Left colon (tissue), 2 donors: ENCODE measurements at regions not wholly inside any gene's neighbourhood (a gene's known extent, or its start where the extent isn't known, plus 50 kb on each side); places are given as distances from the start of the nearest gene placed in this dataset.

Experiments used
- ATAC-seq: fragments of 200-7000 bp; cut with Tn5 transposase; one replicate; pipeline ENCODE4 v1.9.1; 2020; ENCODE audit warnings: mild to moderate bottlenecking, moderate library complexity
- DNase-seq, 2 donors: peaks; one replicate each; pipeline ENCODE4 v3.0.0-alpha.2; 2020
- intact Hi-C, 2 donors: fragments of 100-400 bp; cut with DNase I in 1 of 2; cut with micrococcal nuclease in 1 of 2; formaldehyde crosslinking; loops; one replicate each; pipeline versions ENCODE4 v1.11.2 to v1.14.0; 2022; cut with DNase I, micrococcal nuclease
- donor health status: DM: no; HTN: no; CAD: no.
- donor health status: DM: yes; HTN: yes; CAD: no.

DNA sequence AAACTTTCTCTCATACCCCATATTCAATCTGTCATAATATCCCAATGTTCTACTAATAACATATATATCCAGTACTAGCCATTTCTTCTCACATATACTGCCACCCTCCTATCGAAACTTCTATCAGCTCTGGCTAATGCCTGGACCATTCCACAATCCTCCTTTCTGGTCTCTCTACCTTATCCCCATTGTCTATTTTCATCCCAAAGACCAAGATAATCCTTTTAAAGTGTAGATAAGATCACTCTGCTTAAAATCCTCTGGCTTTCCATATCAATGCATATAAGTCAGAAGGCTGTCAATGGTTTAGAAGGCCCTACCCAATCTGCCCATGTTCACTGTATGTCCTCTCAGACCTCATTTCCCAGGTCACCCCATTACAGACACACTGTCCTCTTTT lies 229.6 kb downstream of the ZEB2 start:
- no peak for DNase-seq
- intact Hi-C loops: no loop called here
- no peak for ATAC-seq

DNA sequence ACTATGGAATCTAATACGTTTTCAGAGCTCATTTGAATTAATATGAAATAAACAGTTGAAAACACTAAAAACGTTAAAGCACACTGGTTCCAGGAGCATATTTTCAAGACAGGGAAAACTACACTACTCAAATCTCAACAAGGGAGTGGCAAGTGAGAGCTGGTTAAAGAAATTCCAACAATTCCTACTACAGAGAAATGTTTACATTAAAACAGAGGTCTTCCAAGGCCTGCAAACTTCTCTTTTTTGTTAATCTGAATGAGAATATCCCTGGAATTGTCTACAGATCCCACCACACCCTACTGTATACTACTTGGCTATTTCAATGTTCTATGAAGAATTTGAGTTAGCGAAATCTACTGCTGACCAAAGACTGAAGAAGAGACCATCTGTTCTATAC lies 231.5 kb downstream of the ZEB2 start:
- ATAC-seq: no peak
- intact Hi-C loops: no loop called here
- DNase-seq: no peak

DNA sequence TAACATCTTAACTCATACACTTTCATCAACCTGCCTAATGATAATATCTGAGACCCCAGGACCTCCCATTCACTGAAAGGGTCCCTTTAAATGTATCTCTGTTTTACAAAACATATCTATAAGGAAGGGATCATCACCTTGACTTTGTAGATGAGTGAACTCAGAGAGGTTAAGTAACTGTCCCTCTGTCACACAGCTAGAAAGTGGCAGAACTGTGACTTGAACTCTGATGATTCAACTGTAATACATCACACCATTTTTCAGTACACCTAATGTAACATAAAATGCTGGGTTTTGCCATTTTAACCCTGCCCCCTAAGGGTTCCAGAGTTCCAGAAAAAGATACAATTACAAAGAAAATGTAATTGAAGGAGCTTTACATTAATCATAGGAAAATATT lies 234.6 kb downstream of the ZEB2 start:
- no peak for DNase-seq
- intact Hi-C loops: no loop called here
- ATAC-seq: no peak

DNA sequence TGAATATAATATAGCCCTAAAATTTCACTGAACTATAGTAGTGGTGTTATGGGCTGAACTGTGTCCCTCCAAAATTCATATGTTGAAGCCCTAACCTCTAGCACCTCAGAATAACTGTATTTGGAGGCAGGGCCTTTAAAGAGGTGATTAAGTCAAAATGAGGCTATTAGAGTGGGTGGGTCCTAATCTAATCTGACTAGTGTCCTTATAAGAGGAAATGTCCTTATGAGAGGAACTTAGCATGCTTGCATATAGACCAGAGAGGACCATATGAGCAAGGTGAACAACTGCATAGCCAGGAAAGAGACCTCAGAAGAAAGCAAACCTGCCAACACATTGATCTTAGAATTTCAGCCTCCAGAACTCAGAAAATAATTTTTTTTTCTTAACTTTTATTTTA lies 238.4 kb downstream of the ZEB2 start:
- intact Hi-C loops: no loop called here
- DNase-seq: no peak
- no peak for ATAC-seq

DNA sequence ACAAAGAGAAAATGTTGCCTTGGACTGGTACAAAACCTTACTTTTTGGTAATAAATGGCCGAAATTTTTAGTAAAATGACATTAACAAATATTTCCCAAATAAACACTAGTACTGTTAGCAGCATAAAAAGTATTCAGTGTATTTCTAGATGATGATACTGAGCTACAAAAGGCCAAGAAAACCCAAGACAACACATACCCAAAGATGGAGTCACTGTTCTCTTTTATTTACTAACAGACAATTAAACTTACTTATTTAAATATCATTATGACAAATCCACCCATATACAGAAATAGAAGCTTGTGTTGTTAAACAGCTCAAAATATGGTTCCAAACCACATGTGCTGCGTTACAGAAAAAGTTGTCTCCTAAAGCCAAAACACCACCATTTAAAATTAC lies 239.9 kb downstream of the ZEB2 start:
- ATAC-seq: no peak
- DNase-seq: no peak
- intact Hi-C loops: no loop called here

DNA sequence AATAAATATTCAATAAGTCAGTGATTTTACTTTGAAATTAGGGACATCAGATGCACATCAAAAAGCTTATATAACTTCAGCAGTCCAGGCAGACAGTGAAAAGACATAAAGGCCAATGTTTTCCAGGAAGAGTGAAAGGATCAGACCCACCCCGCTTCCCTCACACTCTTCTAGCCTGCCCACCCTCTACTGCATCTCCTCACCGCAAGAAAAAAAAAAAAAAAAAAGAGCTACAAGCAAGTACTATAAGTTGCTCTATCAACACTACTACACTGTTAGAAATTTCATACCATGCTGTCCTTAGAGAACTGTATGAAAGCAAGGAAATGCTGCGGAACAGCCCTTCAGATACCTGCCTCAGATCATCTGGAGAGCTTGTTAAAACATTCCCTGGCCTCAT lies 240.8 kb downstream of the ZEB2 start:
- DNase-seq (no peak), ATAC-seq (no peak)
- intact Hi-C loops: no loop called here

DNA sequence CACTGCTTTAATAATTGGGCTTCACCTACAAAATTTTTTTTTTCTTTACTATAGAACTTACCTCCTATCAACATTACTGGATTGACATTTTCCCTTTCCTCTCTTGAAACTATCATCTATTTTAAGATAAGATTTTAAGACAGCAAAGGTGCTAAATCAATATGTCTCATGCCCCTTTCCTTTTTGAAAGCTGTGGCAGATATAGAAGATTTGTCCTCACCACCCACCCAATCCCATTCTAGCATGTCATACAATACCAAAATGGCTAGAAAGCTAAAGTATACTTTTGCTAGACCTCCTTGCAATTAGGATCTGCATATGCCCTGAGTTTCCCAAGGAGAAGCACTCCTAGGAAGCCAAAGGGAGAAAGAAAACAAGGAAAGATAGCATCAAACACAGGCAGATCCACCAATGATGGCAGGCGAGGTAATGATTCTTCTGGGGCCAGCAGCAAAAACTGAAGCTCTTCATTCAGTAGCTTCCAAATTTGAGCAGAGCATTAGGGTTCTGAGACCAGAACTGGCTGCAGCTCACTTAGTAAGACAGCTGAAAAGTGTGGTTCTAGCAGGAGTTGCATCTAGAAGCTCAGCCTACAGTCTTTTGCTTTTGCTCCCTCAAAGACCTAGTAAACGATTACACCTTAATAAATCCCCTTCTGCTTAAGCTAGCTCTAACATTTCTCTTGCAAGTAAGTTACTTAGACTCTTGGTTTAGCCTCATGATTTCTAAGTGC lies 242.1 kb downstream of the ZEB2 start:
- intact Hi-C loops: no loop called here
- ATAC-seq: no peak
- DNase-seq: no peak

DNA sequence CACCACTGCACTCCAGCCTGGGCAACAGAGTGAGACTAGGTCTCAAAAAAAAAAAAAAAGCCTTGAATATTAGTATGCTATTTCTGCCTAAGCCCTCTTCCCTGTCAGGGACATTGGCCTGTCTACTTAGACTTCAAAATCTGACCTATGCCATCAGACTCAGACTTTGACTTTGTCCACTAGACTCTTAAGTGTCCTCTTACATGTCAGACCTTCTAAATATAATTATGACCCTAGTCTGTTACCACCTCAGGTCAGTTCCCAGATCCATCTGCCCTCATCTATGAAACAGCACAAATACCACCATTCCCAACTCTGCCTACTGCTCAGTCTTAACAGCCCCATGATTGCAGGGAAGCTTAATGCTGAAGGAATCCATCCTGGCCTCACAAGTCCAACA lies 244.6 kb downstream of the ZEB2 start:
- intact Hi-C loops: no loop called here
- no peak for DNase-seq
- ATAC-seq: no peak

DNA sequence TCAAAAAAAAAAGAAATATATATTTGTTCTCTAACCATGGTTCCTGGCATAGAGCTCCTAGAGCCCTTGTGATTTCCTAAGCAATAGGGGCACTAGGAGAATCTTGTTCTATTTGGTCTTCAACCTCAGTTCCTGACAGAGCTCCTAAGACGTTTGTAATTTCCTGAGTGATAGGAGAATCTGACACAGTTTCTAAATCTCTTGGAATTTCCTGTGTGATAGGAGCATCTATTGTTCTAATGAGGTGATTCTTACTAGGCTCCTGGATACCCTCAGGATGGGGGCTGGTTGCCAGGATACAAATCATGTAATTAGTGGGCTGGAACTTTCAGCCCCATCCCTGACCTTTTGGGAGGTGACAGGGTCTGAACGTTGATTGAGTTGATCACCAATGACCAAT lies 245.8 kb downstream of the ZEB2 start:
- ATAC-seq: no peak
- no peak for DNase-seq
- intact Hi-C loops: no loop called here

DNA sequence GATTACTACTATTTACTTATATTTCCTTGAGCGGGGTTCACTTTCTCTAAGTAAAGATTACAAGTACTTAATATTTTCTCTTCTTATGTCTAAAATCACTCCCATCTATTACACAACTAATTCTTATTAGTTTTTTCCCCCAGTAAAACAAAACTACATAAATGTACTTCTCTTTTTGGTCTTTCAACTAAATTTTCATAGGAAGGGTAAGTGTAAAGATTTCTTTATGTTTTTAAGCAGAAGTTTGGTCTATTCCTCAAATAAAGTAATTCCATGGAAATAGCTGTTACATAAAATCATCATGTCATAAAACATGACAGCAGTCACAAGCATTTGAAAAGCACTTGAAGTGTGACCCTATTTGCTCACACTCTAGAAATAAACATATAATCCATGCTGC lies 249.0 kb downstream of the ZEB2 start:
- no peak for ATAC-seq
- no peak for DNase-seq
- intact Hi-C loops: no loop called here

DNA sequence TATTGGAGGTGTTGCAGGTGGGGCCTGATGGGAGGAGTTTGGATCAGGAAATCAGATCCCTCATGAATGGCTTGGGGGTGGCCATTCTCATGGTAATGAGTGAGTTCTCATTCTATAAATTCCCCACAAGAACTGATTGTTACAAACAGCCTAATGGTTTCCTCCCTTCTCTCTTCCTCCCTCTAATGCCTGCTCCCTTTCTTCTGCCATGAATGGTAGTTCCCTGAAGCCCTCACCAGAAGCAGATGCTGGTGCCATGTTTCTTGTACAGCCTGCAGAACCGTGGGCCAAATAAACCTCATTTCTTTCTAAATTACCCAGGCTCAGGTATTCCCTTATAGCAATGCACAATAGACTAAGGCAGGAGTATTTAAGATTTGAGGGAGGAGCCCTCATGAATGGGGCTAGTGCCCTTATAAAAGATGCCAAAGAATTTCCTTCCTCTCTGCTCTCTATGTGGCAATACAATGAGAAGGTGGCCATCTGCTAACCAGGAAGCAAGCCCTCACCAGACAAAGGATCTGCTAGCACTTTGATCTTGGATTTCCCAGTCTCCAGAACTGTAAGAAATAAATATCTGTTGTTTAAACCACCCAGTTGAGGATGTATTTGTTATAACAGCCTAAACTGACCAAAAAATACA lies 251.8 kb downstream of the ZEB2 start:
- peak; percentile 51 for ATAC-seq
- DNase-seq: no peak
- intact Hi-C loops: no loop called here

DNA sequence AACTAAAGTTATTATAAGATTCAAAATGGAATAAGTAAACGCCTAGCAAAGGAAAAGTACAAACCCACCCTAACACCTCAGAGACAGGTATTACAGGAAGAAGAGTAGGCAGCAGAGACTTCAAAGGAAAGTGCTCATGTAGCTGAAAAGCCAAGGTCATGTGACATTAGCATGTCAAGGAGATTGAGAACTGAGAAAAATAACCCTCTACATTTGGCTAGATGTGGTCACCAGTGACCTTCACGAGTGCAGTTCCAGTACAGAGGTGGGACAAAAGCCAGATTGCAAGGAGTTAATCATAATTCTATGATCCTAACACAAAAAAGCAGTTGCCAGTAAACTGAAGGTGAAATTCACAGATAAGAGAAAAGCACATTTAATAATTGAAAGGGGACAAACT lies 252.7 kb downstream of the ZEB2 start:
- intact Hi-C loops: no loop called here
- no peak for DNase-seq
- ATAC-seq: no peak

DNA sequence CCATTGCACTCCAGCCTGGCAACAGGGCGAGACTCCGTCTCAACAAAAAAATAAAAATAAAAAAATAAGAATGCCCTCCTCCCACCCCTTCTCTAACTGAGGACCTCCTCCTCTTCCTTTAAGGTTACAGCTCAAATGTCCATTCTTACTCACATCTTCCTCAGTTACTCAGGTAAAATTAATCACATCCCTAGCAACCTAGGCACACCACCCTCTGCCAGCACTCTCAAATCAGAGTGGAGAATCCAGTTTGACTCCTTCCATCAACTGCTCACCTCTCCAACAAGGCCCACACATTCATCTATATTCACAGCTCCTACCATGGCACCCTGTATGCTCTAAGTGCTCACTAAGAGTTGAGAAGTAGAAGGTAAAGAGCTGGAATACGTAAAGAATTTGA lies 254.3 kb downstream of the ZEB2 start:
- ATAC-seq: no peak
- intact Hi-C loops: no loop called here
- DNase-seq: no peak

DNA sequence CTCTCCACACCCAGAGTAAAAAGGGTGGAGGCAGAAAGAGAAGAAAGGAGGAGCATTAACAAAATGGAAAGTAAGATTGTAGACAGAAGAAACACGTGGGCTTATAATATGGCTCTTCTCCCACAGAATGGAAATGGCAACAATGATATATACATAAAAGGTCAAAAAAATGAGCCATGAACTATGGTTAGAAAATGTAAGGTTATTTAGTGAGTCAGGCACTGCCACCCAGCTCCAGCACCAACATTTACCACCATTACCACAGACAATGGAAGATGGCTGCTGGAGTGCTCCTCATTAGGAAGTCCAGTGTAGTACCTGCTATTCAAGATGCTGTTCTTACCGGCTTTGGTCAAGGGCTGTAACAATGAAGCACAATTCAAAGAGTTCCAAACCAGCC lies 258.0 kb downstream of the ZEB2 start:
- ATAC-seq: no peak
- DNase-seq: no peak
- intact Hi-C loops: no loop called here

DNA sequence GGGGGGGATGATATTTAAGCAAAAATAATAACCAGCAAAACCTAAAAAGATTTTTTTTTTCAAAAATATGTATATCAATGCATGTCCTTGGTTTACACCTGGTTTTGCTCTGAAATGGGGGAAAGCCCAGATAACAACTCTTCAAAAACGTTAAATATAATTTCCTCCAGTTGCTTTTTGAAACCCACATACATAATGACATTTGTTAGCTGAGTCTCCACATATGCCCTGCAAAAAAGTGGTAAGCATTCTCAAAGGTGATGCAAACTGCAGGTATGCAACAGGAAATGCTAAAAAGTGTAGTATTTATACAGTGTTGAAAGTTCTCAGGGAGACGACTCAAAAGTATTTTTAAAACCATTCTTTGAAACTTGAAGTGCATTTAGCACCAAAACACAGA lies 258.6 kb downstream of the ZEB2 start:
- no peak for DNase-seq
- ATAC-seq: no peak
- intact Hi-C loops: no loop called here

DNA sequence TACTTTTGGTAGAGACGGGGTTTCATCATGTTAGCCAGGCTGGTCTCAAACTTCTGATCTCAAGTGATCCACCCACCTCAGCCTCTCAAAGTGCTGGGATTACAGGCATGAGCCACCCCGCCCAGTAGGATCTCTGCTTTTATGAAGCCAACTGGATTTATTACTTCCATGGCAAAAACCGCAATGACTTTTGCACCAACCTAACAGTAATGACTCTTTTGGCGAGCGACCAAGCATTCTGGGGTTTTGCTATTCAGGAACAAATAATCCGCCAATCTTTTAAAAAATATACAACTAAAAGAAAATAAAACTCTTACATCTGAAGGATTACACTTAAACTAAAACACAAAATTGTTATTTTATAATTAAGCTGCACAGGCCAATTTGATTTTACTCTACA lies 260.6 kb downstream of the ZEB2 start:
- ATAC-seq (no peak), DNase-seq (no peak)
- intact Hi-C loops: no loop called here

DNA sequence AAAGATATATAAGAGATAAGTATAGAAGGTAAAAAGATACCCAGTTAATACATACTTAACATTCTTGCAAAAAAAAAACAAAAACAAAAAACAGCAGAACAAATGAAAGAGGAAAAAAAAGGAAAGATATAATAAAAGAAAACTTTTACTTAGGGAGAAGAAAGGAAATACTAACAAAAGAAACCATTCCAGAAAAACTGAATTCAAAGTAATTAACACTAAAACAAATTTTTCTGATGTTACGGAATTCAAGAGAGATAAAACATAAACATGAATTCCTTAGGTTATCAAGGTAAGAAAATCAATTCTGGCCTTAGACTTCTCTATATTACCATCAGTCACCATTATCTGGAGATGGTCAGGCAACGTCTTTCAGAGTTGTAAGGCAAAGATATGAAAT lies 261.8 kb downstream of the ZEB2 start:
- no peak for ATAC-seq
- no peak for DNase-seq
- intact Hi-C loops: no loop called here

DNA sequence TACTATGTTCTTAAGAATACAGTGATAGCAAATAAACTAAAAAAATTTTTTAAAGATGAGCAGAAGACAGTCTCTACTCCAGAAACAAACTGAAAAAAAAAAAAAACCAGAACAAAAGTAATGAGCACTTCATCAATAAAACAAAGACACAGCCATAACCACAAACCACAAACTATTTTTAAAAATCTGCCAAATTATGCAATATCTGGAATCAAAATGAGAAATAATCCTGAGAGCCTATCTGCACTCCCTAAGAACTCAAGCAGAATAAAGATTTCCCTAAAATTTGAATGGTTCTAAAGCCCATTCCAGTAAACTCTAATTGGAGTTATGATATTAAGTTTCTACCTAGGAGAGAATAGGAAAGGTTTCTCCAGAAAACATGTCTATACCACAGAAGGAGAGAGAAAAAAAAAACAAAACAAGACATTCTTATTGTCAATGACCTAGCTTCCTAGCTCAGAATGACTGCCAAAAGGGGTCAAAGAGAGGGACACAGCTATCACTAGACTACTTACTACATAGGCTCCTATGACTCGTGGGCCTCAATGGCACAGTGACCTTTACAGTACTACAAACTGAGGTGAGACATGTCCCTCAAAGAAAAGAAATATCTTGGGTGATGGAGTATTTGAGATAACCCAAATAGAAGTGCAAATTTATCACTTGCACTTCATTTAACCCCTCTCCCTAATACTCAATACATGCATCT lies 262.8 kb downstream of the ZEB2 start:
- ATAC-seq (no peak), DNase-seq (no peak)
- intact Hi-C loops: no loop called here

DNA sequence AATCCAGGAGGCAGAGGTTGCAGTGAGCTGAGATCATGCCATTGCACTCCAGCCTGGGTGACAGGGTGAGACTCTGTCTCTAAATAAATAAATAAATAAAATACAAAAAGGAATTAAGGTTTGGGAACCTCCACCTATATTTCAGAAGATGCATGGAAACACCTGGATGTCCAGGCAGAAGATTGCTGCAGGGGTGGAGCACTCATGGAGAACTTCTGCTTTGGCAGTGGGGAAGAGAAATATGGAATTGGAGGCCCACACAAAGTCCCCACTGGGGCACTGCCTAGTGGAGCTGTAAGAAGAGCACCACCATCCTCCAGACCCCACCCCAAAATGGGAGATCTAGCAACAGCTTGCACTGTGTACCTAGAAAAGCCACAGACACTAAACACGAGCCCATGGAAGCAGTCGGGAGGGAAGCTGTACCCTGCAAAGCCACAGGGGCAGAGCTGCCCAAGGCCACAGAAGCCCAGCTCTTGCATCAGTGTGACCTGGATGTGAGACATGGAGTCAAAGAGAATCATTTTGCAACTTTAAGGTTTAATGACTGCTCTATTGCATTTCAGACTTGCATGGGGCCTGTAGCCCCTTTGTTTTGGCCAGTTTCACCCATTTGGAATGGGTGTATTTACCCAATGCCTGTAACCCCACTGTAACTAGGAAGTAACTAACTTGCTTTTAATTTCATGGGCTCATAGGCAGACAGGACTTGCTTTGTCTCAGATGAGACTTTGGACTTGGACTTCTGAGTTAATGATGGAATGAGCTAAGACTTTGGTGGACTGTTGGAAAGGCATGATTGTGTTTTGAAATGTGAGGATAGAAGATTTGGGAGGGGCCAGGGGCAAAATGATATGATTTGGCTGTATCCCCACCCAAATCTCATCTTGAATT lies 265.3 kb downstream of the ZEB2 start:
- intact Hi-C loops: no loop called here
- ATAC-seq: no peak
- no peak for DNase-seq

DNA sequence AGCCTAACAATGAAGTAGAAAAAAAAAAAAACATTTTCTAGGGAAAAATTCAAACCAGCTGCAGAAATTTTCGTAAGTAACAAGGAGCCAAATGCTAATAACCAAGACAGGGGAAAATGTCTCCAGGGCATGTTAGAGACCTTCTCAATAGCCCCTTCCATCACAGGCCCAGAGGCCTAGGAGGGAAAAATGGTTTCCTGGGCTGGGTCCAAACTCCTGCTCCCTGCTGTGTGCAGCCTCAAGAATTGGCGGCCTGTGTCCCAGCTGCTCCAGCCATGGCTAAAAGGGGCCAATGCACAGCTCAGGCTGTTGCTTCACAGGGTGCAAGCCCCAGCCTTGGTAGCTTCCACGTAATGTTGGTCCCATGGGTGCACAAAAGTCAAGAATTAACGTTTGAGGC lies 266.2 kb downstream of the ZEB2 start:
- no peak for DNase-seq
- intact Hi-C loops: no loop called here
- ATAC-seq: no peak
